HEK293 (cell line): ENCODE measurements at regions not wholly inside any gene's neighbourhood (a gene's known extent, or its start where the extent isn't known, plus 50 kb on each side); places are given as distances from the start of the nearest gene placed in this dataset.

Experiments used
- CTCF ChIA-PET: fragments of 350-600 bp; formaldehyde crosslinking; extraction: SDS; loops from one replicate; lab custom pipeline; 2021; ENCODE audit warnings: antibody characterized with exemption; lab: Yijun Ruan, JAX
- POLR2A ChIA-PET: fragments of 300-600 bp; formaldehyde crosslinking; extraction: SDS; loops from one replicate; lab custom pipeline; 2020; ENCODE audit warnings: antibody characterized with exemption, inconsistent platforms; lab: Yijun Ruan, JAX
- H3K27ac ChIP-seq: fragments of 200-500 bp; sonication (Bioruptor generic); 2 replicates; pipeline ENCODE4 v1.5.1; 2014; ENCODE audit warnings: low read depth, low read length, control low read depth, inconsistent platforms; ENCODE audit errors: extremely low read depth
- H3K36me3 ChIP-seq, 2 experiments: fragments of 200-500 bp in 1 of 2; sonication (Bioruptor generic) in 1 of 2; 1 replicate in 1 of 2; 2 replicates in 1 of 2; pipeline ENCODE4 v1.5.1; 2014 to 2017; ENCODE audit warnings: inconsistent platforms in 2 of 2, low read length in 2 of 2; ENCODE audit not compliant: control insufficient read depth in 2 of 2, insufficient read depth in 1 of 2
- H3K4me1 ChIP-seq: fragments of 200-500 bp; sonication (Bioruptor generic); 2 replicates; pipeline ENCODE4 v1.5.1; 2014; ENCODE audit warnings: mild to moderate bottlenecking, low read length, inconsistent platforms; ENCODE audit not compliant: control insufficient read depth, insufficient read depth
- H3K4me3 ChIP-seq: 2 replicates; pipeline ENCODE4 v1.5.1; 2011; ENCODE audit warnings: low read depth, mild to moderate bottlenecking, control low read depth, low read length, moderate library complexity
- H3K9me3 ChIP-seq: fragments of 200-500 bp; sonication (Bioruptor generic); 2 replicates; pipeline ENCODE4 v1.5.1; 2014; ENCODE audit warnings: low read depth, low read length, inconsistent platforms; ENCODE audit not compliant: control insufficient read depth, insufficient read depth
- IKZF3 ChIP-seq: fragments of 450-650 bp; IDR thresholded peaks from 2 replicates; pipeline ENCODE4 v1.5.0; 2018; ENCODE audit warnings: missing biosample characterization, mild to moderate bottlenecking, missing genetic modification characterization, moderate library complexity
- OSR2 ChIP-seq: fragments of 450-650 bp; formaldehyde crosslinking; IDR thresholded peaks from 2 replicates; pipeline ENCODE4 v1.5.1; 2016; ENCODE audit warnings: missing biosample characterization, missing genetic modification characterization
- TCF7L2 ChIP-seq: IDR thresholded peaks from 2 replicates; pipeline ENCODE4 v1.6.1; 2011; ENCODE audit warnings: low read depth, mild to moderate bottlenecking, inconsistent platforms, low read length, moderate library complexity, borderline replicate concordance
- ZNF184 ChIP-seq: fragments of 450-650 bp; IDR thresholded peaks from 2 replicates; pipeline ENCODE4 v1.5.1; 2018; ENCODE audit warnings: missing biosample characterization, mild to moderate bottlenecking, missing genetic modification characterization
- ZNF416 ChIP-seq: fragments of 450-650 bp; formaldehyde crosslinking; IDR thresholded peaks from 2 replicates; pipeline ENCODE4 v1.5.1; 2016; ENCODE audit warnings: missing biosample characterization, missing genetic modification characterization
- ZNF529 ChIP-seq: fragments of 450-650 bp; formaldehyde crosslinking; IDR thresholded peaks from 2 replicates; pipeline ENCODE4 v1.5.1; 2017; ENCODE audit warnings: missing genetic modification characterization, missing biosample characterization; ENCODE audit not compliant: insufficient replicate concordance
- ZNF544 ChIP-seq: fragments of 450-650 bp; formaldehyde crosslinking; IDR thresholded peaks from 2 replicates; pipeline ENCODE4 v1.5.0; 2017; ENCODE audit warnings: missing biosample characterization, missing genetic modification characterization
- ZNF558 ChIP-seq: fragments of 450-650 bp; formaldehyde crosslinking; IDR thresholded peaks from 2 replicates; pipeline ENCODE4 v1.5.1; 2016; ENCODE audit warnings: missing biosample characterization, missing genetic modification characterization
- ZNF596 ChIP-seq: fragments of 450-650 bp; IDR thresholded peaks from 2 replicates; pipeline ENCODE4 v1.5.0; 2018; ENCODE audit warnings: missing biosample characterization, mild to moderate bottlenecking, missing genetic modification characterization, moderate library complexity
- TF ChIP-seq, protein P1 (sequence below): fragments of 450-650 bp; formaldehyde crosslinking; conservative IDR thresholded peaks from 2 replicates; pipeline ENCODE4 v1.5.1; 2016; ENCODE audit warnings: low read depth, missing biosample characterization, missing genetic modification characterization
- TF ChIP-seq, protein P2 (sequence below): fragments of 450-650 bp; formaldehyde crosslinking; IDR thresholded peaks from 2 replicates; pipeline ENCODE4 v1.5.1; 2017; ENCODE audit warnings: missing biosample characterization, missing genetic modification characterization
- TF ChIP-seq, protein P3 (sequence below): fragments of 450-650 bp; formaldehyde crosslinking; IDR thresholded peaks from 2 replicates; pipeline ENCODE4 v1.5.1; 2017; ENCODE audit warnings: missing biosample characterization, missing genetic modification characterization
- TF ChIP-seq, protein P4 (sequence below): fragments of 450-650 bp; formaldehyde crosslinking; IDR thresholded peaks from 2 replicates; pipeline ENCODE4 v1.5.0; 2017; ENCODE audit warnings: missing biosample characterization, missing genetic modification characterization, borderline replicate concordance
- TF ChIP-seq, protein P5 (sequence below): fragments of 450-650 bp; formaldehyde crosslinking; IDR thresholded peaks from 2 replicates; pipeline ENCODE4 v1.5.1; 2016; ENCODE audit warnings: missing biosample characterization, missing genetic modification characterization

DNA sequence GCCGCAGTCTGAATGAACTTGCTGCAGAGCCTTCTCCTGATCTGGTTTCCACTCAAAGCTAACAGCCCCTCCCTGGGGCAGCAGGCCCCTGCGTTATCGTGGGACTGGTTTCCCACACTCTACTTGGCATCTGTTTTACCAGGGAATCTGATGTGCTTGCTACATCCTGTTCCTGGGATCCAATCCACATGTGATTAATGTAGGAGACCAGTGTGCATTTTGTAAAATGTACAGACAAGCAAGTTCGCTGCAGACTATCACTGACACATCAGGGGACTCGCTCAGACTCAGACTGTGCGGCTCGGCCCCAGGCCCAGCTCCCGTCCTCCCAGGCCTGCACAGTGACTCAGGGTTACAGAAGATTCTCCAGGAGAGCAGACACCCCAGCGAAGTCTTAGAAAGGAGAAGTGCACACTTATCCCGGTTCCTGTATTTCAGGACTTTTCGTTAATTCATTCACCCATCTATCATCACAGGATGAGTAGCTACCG lies 340.1 kb downstream of the MATN1 start (continued):
- TF ChIP-seq, protein P1, sequence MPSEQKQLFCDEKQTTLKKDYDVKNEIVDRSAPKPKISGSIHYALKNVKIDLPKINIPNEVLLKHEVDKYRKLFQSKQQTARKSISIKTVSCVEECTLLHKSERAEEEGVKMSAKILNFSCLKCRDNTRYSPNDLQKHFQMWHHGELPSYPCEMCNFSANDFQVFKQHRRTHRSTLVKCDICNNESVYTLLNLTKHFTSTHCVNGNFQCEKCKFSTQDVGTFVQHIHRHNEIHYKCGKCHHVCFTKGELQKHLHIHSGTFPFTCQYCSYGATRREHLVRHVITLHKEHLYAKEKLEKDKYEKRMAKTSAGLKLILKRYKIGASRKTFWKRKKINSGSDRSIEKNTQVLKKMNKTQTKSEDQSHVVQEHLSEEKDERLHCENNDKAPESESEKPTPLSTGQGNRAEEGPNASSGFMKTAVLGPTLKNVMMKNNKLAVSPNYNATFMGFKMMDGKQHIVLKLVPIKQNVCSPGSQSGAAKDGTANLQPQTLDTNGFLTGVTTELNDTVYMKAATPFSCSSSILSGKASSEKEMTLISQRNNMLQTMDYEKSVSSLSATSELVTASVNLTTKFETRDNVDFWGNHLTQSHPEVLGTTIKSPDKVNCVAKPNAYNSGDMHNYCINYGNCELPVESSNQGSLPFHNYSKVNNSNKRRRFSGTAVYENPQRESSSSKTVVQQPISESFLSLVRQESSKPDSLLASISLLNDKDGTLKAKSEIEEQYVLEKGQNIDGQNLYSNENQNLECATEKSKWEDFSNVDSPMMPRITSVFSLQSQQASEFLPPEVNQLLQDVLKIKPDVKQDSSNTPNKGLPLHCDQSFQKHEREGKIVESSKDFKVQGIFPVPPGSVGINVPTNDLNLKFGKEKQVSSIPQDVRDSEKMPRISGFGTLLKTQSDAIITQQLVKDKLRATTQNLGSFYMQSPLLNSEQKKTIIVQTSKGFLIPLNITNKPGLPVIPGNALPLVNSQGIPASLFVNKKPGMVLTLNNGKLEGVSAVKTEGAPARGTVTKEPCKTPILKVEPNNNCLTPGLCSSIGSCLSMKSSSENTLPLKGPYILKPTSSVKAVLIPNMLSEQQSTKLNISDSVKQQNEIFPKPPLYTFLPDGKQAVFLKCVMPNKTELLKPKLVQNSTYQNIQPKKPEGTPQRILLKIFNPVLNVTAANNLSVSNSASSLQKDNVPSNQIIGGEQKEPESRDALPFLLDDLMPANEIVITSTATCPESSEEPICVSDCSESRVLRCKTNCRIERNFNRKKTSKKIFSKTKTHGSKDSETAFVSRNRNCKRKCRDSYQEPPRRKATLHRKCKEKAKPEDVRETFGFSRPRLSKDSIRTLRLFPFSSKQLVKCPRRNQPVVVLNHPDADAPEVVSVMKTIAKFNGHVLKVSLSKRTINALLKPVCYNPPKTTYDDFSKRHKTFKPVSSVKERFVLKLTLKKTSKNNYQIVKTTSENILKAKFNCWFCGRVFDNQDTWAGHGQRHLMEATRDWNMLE = no peak
- TF ChIP-seq ZNF529 (tag by site-specific recombination) (no peak), ZNF596 (tag by site-specific recombination) (no peak), IKZF3 (tag by site-specific recombination) (no peak), ZNF544 (no peak)
- TF ChIP-seq, protein P2, sequence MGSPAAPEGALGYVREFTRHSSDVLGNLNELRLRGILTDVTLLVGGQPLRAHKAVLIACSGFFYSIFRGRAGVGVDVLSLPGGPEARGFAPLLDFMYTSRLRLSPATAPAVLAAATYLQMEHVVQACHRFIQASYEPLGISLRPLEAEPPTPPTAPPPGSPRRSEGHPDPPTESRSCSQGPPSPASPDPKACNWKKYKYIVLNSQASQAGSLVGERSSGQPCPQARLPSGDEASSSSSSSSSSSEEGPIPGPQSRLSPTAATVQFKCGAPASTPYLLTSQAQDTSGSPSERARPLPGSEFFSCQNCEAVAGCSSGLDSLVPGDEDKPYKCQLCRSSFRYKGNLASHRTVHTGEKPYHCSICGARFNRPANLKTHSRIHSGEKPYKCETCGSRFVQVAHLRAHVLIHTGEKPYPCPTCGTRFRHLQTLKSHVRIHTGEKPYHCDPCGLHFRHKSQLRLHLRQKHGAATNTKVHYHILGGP = no peak
- TF ChIP-seq, protein P3, sequence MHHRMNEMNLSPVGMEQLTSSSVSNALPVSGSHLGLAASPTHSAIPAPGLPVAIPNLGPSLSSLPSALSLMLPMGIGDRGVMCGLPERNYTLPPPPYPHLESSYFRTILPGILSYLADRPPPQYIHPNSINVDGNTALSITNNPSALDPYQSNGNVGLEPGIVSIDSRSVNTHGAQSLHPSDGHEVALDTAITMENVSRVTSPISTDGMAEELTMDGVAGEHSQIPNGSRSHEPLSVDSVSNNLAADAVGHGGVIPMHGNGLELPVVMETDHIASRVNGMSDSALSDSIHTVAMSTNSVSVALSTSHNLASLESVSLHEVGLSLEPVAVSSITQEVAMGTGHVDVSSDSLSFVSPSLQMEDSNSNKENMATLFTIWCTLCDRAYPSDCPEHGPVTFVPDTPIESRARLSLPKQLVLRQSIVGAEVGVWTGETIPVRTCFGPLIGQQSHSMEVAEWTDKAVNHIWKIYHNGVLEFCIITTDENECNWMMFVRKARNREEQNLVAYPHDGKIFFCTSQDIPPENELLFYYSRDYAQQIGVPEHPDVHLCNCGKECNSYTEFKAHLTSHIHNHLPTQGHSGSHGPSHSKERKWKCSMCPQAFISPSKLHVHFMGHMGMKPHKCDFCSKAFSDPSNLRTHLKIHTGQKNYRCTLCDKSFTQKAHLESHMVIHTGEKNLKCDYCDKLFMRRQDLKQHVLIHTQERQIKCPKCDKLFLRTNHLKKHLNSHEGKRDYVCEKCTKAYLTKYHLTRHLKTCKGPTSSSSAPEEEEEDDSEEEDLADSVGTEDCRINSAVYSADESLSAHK (tag by site-specific recombination) = no peak
- TF ChIP-seq, all 188 proteins: peak for 0

DNA sequence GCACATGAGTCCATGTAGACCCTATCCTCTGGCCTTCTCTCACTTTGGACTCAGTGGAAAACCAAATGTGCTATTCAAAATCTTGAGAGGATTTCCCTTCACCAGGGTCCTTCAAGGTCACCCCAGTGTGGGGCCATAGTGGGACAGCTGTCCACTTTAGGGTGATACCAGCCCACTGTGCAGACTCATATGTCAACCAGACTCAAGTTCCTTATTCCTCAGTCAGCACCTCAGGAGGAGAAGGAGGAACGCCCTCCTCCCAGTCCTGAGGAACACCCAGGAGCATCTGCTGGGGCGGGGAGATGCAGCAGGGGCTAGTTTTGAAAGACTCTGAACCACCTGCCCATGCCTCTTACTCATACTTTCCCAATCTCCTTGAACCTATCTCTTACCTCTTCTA lies 340.9 kb downstream of the MATN1 start:
- CTCF ChIA-PET = interaction anchor here (0.7 kb wide), 1 partner anchor 320 kb away, joined by 3 read pairs; no protein-coding TSS in a partner anchor
- H3K4me3 ChIP-seq = no peak overlapping the region
- TF ChIP-seq TCF7L2 = no peak
- TF ChIP-seq OSR2 (tag by site-specific recombination) = no peak
- TF ChIP-seq, protein P4, sequence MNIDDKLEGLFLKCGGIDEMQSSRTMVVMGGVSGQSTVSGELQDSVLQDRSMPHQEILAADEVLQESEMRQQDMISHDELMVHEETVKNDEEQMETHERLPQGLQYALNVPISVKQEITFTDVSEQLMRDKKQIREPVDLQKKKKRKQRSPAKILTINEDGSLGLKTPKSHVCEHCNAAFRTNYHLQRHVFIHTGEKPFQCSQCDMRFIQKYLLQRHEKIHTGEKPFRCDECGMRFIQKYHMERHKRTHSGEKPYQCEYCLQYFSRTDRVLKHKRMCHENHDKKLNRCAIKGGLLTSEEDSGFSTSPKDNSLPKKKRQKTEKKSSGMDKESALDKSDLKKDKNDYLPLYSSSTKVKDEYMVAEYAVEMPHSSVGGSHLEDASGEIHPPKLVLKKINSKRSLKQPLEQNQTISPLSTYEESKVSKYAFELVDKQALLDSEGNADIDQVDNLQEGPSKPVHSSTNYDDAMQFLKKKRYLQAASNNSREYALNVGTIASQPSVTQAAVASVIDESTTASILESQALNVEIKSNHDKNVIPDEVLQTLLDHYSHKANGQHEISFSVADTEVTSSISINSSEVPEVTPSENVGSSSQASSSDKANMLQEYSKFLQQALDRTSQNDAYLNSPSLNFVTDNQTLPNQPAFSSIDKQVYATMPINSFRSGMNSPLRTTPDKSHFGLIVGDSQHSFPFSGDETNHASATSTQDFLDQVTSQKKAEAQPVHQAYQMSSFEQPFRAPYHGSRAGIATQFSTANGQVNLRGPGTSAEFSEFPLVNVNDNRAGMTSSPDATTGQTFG (tag by site-specific recombination) = no peak
- TF ChIP-seq ZNF558 = no peak
- TF ChIP-seq, protein P5, sequence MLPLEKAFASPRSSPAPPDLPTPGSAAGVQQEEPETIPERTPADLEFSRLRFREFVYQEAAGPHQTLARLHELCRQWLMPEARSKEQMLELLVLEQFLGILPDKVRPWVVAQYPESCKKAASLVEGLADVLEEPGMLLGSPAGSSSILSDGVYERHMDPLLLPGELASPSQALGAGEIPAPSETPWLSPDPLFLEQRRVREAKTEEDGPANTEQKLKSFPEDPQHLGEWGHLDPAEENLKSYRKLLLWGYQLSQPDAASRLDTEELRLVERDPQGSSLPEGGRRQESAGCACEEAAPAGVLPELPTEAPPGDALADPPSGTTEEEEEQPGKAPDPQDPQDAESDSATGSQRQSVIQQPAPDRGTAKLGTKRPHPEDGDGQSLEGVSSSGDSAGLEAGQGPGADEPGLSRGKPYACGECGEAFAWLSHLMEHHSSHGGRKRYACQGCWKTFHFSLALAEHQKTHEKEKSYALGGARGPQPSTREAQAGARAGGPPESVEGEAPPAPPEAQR (tag by site-specific recombination) = no peak
- TF ChIP-seq ZNF184 (tag by site-specific recombination) = no peak
- no peak for TF ChIP-seq ZNF416 (tag by site-specific recombination)
- no peak overlapping the region for H3K27ac ChIP-seq
- no peaks in the 10 kb centered on the region for H3K9me3 ChIP-seq
- no peaks in the 10 kb centered on the region for H3K36me3 ChIP-seq
- no peaks in the 10 kb centered on the region for H3K4me1 ChIP-seq
- POLR2A ChIA-PET = no interaction called here
